ENCODE measurements at regions not wholly inside any gene's neighbourhood (a gene's known extent, or its start where the extent isn't known, plus 50 kb on each side); places are given as distances from the start of the nearest gene placed in this dataset.

- Histone ChIP-seq H3K36me3 (ENCODE audit: insufficient read depth, insufficient read length, low read length) (no peaks in the 10 kb centered on the region), H3K9ac (ENCODE audit: insufficient read length, low read depth) (no peak overlapping the region), H3K9me3 (ENCODE audit: insufficient read depth, low read length) (no peaks in the 10 kb centered on the region), H3K27me3 (ENCODE audit: insufficient read depth, insufficient read length) (no peaks in the 10 kb centered on the region), H3K4me1 (ENCODE audit: insufficient read depth, insufficient read length) (no peaks in the 10 kb centered on the region), H3K4me3 (ENCODE audit: insufficient read length, low read depth) (no peak overlapping the region)
- no peak for TF ChIP-seq SUZ12 (IDR thresholded peaks at IDR 0.05; ENCODE audit: extremely low read depth, insufficient read depth, insufficient read length)
- no peak for TF ChIP-seq YY1 (IDR thresholded peaks at IDR 0.05; ENCODE audit: insufficient read depth, insufficient read length)
- TF ChIP-seq ZNF274 (IDR thresholded peaks at IDR 0.05; ENCODE audit: low read depth, low read length): no peak
- no peak for DNase-seq (ENCODE audit: low read depth, low spot score)
Measured at GRCh38 chr6:132964101-132964867, 149.9 kb downstream of the RPS12 start.

DNA sequence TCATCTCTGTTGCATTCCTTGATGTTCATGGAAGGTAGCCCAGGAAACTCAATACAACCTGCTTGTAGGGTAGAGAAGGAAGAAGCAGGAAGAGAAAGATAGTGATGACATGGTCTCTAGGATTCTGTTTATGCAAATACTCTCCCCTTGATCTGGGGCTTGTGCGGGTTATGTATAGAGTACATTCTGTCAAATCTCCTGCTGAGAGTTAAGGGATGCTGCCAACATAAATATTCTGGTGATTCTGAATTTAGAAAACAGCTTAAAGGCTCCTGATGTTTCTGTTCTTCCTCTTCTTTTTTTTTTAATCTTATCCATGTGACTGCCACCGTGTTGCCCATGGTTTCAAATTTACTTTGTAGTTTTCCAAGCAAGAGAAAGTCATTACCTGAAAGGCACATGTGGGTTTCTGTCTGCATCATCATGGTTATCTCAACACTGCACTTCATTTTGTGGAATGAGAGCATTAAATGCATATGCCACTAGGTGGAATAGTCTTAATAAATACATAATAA lies 150.6 kb downstream of the RPS12 start:
- DNase-seq (ENCODE audit: low read depth, low spot score): no peak
- Histone ChIP-seq H3K36me3 (ENCODE audit: insufficient read depth, insufficient read length, low read length) (no peaks in the 10 kb centered on the region), H3K9ac (ENCODE audit: insufficient read length, low read depth) (no peak overlapping the region)

GRCh38 chr6:132967871-132968270 lies 153.5 kb downstream of the RPS12 start:
- Histone ChIP-seq H3K36me3 (ENCODE audit: insufficient read depth, insufficient read length, low read length) (no peaks in the 10 kb centered on the region), H3K27me3 (ENCODE audit: insufficient read depth, insufficient read length) (no peaks in the 10 kb centered on the region), H3K4me1 (ENCODE audit: insufficient read depth, insufficient read length) (no peaks in the 10 kb centered on the region), H3K4me3 (ENCODE audit: insufficient read length, low read depth) (no peak overlapping the region), H3K9ac (ENCODE audit: insufficient read length, low read depth) (no peak overlapping the region), H3K9me3 (ENCODE audit: insufficient read depth, low read length) (no peaks in the 10 kb centered on the region)
- DNase-seq (ENCODE audit: low read depth, low spot score): no peak
- TF ChIP-seq SUZ12 (IDR thresholded peaks at IDR 0.05; ENCODE audit: extremely low read depth, insufficient read depth, insufficient read length): no peak
- TF ChIP-seq ZNF274 (IDR thresholded peaks at IDR 0.05; ENCODE audit: low read depth, low read length): no peak
- TF ChIP-seq YY1 (IDR thresholded peaks at IDR 0.05; ENCODE audit: insufficient read depth, insufficient read length): no peak

More for the DNA sequence above, 150.6 kb downstream of the RPS12 start:
- Histone ChIP-seq H3K4me1 (ENCODE audit: insufficient read depth, insufficient read length) (no peaks in the 10 kb centered on the region), H3K27me3 (ENCODE audit: insufficient read depth, insufficient read length) (no peaks in the 10 kb centered on the region), H3K9me3 (ENCODE audit: insufficient read depth, low read length) (no peaks in the 10 kb centered on the region), H3K4me3 (ENCODE audit: insufficient read length, low read depth) (no peak overlapping the region)
- TF ChIP-seq YY1 (IDR thresholded peaks at IDR 0.05; ENCODE audit: insufficient read depth, insufficient read length) (no peak), ZNF274 (IDR thresholded peaks at IDR 0.05; ENCODE audit: low read depth, low read length) (no peak), SUZ12 (IDR thresholded peaks at IDR 0.05; ENCODE audit: extremely low read depth, insufficient read depth, insufficient read length) (no peak)

GRCh38 chr6:132968419-132968950 lies 154.1 kb downstream of the RPS12 start:
- Histone ChIP-seq H3K4me3 (ENCODE audit: insufficient read length, low read depth) (no peak overlapping the region), H3K36me3 (ENCODE audit: insufficient read depth, insufficient read length, low read length) (no peaks in the 10 kb centered on the region), H3K4me1 (ENCODE audit: insufficient read depth, insufficient read length) (no peaks in the 10 kb centered on the region), H3K9ac (ENCODE audit: insufficient read length, low read depth) (no peak overlapping the region), H3K27me3 (ENCODE audit: insufficient read depth, insufficient read length) (no peaks in the 10 kb centered on the region), H3K9me3 (ENCODE audit: insufficient read depth, low read length) (no peaks in the 10 kb centered on the region)
- no peak for DNase-seq (ENCODE audit: low read depth, low spot score)
- TF ChIP-seq ZNF274 (IDR thresholded peaks at IDR 0.05; ENCODE audit: low read depth, low read length): no peak
- no peak for TF ChIP-seq SUZ12 (IDR thresholded peaks at IDR 0.05; ENCODE audit: extremely low read depth, insufficient read depth, insufficient read length)
- no peak for TF ChIP-seq YY1 (IDR thresholded peaks at IDR 0.05; ENCODE audit: insufficient read depth, insufficient read length)

GRCh38 chr6:132969196-132969595 lies 154.8 kb downstream of the RPS12 start:
- no peak overlapping the region for H3K9ac ChIP-seq (ENCODE audit: insufficient read length, low read depth)
- no peaks in the 10 kb centered on the region for H3K36me3 ChIP-seq (ENCODE audit: insufficient read depth, insufficient read length, low read length)
- H3K4me1 ChIP-seq (ENCODE audit: insufficient read depth, insufficient read length): no peaks in the 10 kb centered on the region
- H3K9me3 ChIP-seq (ENCODE audit: insufficient read depth, low read length): no peaks in the 10 kb centered on the region
- H3K4me3 ChIP-seq (ENCODE audit: insufficient read length, low read depth): no peak overlapping the region
- DNase-seq (ENCODE audit: low read depth, low spot score): no peak
- no peaks in the 10 kb centered on the region for H3K27me3 ChIP-seq (ENCODE audit: insufficient read depth, insufficient read length)
- TF ChIP-seq SUZ12 (IDR thresholded peaks at IDR 0.05; ENCODE audit: extremely low read depth, insufficient read depth, insufficient read length) (no peak), YY1 (IDR thresholded peaks at IDR 0.05; ENCODE audit: insufficient read depth, insufficient read length) (no peak), ZNF274 (IDR thresholded peaks at IDR 0.05; ENCODE audit: low read depth, low read length) (no peak)

- H3K4me1 ChIP-seq (ENCODE audit: insufficient read depth, insufficient read length): no peaks in the 10 kb centered on the region
Measured at GRCh38 chr6:132971676-132972075, 157.3 kb downstream of the RPS12 start.

GRCh38 chr6:132972254-132972653 lies 157.9 kb downstream of the RPS12 start:
- TF ChIP-seq SUZ12 (IDR thresholded peaks at IDR 0.05; ENCODE audit: extremely low read depth, insufficient read depth, insufficient read length) (no peak), YY1 (IDR thresholded peaks at IDR 0.05; ENCODE audit: insufficient read depth, insufficient read length) (no peak), ZNF274 (IDR thresholded peaks at IDR 0.05; ENCODE audit: low read depth, low read length) (no peak)
- no peaks in the 10 kb centered on the region for H3K4me1 ChIP-seq (ENCODE audit: insufficient read depth, insufficient read length)
- H3K27me3 ChIP-seq (ENCODE audit: insufficient read depth, insufficient read length): no peaks in the 10 kb centered on the region
- H3K4me3 ChIP-seq (ENCODE audit: insufficient read length, low read depth): no peak overlapping the region
- no peaks in the 10 kb centered on the region for H3K9me3 ChIP-seq (ENCODE audit: insufficient read depth, low read length)
- H3K9ac ChIP-seq (ENCODE audit: insufficient read length, low read depth): no peak overlapping the region
- no peaks in the 10 kb centered on the region for H3K36me3 ChIP-seq (ENCODE audit: insufficient read depth, insufficient read length, low read length)
- DNase-seq (ENCODE audit: low read depth, low spot score): no peak

More at GRCh38 chr6:132971676-132972075, 157.3 kb downstream of the RPS12 start:
- Histone ChIP-seq H3K9ac (ENCODE audit: insufficient read length, low read depth) (no peak overlapping the region), H3K36me3 (ENCODE audit: insufficient read depth, insufficient read length, low read length) (no peaks in the 10 kb centered on the region), H3K9me3 (ENCODE audit: insufficient read depth, low read length) (no peaks in the 10 kb centered on the region), H3K27me3 (ENCODE audit: insufficient read depth, insufficient read length) (no peaks in the 10 kb centered on the region), H3K4me3 (ENCODE audit: insufficient read length, low read depth) (no peak overlapping the region)
- TF ChIP-seq YY1 (IDR thresholded peaks at IDR 0.05; ENCODE audit: insufficient read depth, insufficient read length) (no peak), ZNF274 (IDR thresholded peaks at IDR 0.05; ENCODE audit: low read depth, low read length) (no peak), SUZ12 (IDR thresholded peaks at IDR 0.05; ENCODE audit: extremely low read depth, insufficient read depth, insufficient read length) (no peak)
- no peak for DNase-seq (ENCODE audit: low read depth, low spot score)

Data from NT2/D1 (cell line).